IPS-11a (cell line): ENCODE measurements at regions not wholly inside any gene's neighbourhood (a gene's known extent, or its start where the extent isn't known, plus 50 kb on each side); places are given as distances from the start of the nearest gene placed in this dataset.

Experiments used
- H3K4me3 ChIP-seq: one replicate; pipeline ENCODE4 v1.5.1; 2013; ENCODE audit warnings: low read depth, low read length, control low read depth

DNA sequence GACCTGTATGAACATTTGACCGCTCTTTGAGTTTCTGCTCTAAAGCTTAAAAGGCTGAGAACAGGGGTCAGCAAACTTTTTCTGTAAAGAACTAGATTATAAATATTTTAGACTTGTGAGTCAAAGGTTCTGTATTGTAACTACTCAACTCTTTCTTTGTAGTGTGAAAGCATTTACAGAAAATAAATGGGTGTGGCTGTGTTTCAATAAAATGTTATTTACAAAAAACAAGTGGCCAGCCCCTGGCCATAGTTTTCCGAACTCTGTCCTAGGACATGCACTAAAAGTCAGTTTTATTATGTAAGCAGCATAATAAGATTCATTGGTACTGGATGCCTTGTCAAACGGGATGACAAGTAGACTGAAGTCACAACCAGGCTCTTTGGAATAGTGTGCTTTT is 434.9 kb downstream of the ZEB2 start:
- H3K4me3 ChIP-seq: no peak overlapping the region

DNA sequence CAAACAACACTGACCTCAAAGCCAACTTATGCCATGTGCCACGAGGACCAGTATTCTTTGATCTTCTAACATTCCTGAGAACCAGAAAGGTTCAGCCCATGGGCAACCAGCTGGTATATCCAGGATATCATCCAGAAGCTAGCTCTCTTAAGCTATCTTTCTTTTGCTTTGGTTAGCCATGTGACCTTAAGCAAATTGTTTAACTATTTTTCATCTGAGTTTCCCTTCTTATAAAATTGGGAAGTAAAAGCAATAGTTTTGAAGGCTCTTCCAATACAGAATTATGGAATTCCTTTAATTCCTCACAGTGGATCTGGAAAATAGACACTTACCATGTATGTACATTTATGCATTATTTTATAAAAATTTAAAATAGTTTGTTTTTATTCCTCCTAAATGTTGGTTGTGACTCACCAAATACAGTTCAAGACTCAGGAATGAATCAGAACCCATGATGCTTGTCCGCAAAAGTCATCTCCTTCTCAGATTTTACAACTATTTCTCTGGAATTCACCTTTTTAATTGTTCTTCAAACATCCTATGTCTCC is 435.7 kb downstream of the ZEB2 start:
- H3K4me3 ChIP-seq: no peak overlapping the region

DNA sequence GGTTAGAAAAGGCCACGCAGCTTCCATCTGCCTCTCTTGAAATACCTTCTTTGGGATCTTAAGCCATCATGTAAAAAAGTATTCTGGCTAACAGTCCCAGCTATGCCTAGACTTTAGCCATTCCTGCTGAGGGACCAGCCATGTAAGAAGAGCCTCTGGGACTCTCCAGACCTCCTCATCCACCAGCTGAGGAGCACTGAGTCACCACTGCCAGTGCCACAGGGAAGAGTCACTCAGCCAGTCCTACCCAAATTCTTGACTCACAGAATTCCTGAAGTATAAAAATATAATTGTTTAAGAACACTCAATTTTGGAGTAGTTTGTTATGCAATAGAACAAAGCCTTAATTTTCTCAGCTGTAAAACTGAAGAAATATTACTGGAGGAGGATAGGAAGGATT is 436.7 kb downstream of the ZEB2 start:
- H3K4me3 ChIP-seq: no peak overlapping the region

DNA sequence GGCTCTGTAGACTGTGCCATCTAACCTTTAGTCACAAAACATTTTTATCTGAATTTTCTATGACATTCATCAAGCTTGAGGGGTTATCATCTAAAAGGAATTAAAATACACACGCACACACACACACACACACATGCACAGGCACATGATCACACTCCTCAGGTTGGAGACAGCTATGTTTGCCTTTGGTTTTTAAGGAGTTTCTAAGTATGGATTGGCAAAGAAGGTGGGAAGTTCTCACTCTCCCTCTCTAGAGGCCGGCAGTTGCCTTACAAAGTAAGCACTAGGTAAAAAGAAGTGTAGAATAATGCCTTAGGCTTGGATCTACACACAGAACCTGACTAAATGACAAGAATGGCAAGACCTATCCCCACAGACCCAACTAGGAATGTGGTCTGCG is 437.1 kb downstream of the ZEB2 start:
- H3K4me3 ChIP-seq: no peak overlapping the region

DNA sequence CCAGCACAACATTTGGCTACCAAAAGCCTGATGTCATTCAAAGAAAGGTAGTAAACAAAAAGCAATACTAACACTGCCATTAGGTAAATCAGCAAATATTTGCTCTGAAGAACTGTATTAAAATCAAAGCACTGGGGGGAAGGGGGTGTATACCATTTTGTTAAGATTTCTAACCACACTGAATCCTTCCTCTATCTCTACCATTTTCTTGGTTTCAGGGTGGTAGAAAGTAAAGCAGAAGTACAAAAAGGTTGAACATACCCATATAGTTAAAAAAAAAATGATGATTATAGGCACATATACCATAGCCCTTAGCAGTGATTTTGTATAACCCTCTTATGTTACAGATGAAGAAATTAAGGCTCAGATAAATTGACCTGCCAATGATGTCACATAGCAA is 437.6 kb downstream of the ZEB2 start:
- no peak overlapping the region for H3K4me3 ChIP-seq

DNA sequence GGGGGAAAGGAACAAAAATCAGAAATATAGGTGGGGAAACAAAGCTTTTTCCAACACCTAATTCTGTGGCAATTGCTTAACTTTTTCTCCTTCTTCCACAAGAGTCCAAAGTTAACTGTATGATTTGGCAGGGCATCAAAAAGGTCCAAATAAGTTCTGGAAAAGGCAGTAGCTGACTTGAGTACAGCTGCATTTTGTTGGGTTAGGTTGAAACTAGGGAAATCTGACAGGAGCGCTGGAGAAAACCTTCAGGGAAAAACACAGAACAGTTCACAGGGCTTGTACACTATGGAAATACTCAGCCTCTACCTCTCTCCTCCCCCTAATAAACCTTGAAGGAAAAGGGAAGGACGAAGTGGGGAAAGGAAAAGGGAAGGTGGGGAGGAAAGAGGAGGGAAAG is 438.6 kb downstream of the ZEB2 start:
- H3K4me3 ChIP-seq: no peak overlapping the region

DNA sequence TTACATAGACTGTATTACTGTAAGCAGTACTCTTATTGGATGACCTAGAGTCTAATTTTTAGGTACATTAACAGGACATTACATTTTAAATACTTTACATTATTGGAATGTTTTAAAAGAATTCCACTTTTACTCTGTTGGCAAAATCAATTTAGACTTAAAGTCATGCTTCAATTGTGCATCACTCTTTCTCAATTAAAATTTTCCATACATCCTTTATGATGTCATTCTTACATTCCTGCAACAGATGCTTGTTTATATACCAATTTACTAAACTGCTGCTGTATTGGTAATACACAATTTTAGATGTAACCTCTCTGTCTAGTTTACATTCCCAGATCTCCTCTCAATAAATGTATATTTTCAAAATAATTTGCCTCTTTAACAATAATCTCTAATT is 440.1 kb downstream of the ZEB2 start:
- no peak overlapping the region for H3K4me3 ChIP-seq

DNA sequence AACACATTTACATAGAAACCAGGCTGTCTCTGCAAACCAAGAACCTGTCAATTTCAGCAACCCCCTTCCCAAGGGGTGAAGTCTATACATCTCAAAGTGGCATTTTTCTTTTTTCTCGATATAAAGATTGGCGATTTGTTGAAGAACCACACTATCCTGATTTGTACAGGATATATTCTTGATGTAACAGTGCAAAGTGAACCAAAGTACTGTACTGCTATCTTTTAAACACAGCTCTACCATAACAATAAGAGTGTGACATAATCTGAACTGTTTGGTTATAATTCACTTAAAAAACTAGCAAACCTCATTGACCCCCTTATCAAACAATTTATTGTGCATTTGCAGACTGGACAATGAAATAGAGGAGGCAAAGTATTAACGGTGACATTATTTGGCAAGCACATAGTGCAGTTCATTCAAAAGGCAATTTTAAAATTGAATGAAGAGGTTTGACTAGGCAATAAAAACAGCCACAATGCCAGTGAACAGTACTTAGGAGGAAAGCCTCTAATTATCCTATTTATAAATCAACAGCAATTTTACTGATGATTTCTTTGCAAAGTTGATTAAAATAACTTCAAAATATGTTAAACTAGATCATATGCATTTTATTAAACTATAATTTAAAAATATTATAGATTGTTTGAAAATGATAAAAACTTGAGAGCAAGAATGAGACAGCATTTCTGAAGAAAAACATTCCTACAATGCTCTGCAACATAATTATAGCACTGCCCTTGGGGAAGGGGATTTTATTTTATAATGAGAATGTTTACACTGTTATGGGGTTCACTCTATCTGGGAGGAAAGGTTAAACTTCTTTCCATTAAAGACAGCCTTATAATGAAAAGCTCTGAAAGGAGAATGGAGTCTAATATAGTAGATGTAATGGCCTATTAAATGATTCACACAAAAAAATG is 440.9 kb downstream of the ZEB2 start:
- H3K4me3 ChIP-seq: no peak overlapping the region

DNA sequence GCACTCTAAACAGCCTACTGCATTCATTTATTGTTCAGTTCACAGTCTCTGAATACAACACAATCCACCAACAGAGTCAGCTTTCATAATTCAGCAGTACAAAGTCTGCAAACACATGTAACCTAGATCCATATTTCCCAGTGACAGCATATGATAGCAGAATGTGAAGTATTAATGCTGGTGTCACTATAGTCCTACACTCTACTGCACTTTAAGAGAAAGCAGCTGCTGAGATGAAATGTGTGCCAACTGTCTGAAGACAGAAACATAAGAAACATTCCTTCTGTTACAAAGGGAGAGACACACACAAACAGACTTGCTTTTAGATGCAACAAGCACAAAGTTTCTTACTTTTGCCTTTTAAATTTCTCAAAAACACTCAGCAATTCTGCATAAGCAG is 441.8 kb downstream of the ZEB2 start:
- no peak overlapping the region for H3K4me3 ChIP-seq

DNA sequence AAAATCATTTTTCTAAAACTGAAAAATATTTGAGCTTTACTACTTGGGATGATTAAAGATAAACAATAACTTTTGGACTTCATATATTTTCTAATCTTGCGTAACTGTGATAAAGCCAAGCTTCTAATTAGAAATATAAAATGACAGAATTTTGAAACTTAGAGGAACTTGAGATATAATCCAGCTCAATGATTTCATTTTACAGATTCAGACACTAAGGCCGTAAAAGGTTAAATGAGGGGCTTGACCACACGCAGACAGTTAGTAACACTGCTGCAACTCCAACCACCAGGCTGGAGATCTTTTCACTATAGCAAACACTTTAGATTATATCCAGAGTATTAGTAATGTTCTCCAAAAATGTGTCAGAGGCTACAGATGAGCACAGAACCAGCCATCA is 445.5 kb downstream of the ZEB2 start:
- no peak overlapping the region for H3K4me3 ChIP-seq

DNA sequence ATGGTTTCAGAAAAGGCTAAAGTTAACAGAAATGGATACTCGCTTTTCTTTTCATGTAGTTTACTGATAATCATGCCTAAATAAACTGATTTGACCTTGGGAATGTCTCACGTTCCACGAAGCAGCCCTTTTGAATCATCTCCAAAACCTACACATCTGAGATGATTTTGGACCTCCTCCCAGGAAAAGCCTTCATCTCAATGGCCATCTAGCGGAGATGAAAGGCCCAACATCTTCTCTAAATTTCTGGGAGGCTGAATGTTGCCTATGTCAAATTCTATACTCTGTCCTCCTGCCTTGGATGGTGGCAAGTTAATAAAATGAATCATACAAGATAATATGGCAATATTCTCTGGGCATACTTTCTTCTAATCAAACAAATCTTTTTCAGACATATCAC is 448.5 kb downstream of the ZEB2 start:
- no peak overlapping the region for H3K4me3 ChIP-seq

DNA sequence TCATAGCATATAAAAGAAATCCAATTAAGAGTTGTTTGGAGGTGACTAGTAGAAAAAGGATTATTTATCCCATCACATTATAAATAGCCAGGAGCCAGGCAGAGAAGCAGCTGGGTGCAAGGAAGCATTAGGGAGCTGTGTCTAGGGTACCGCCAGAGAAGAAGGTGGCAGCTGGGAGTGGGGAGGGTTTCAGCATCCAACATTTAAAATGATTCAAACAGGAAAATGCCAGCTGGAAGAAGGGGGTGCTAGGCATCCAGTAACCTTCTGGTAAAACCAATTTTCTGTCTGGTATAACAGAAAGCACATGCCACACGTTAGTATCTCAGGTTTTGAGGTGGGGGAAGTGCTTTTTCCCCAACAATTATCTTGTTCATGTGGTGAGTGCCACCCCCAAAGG is 452.4 kb downstream of the ZEB2 start:
- no peak overlapping the region for H3K4me3 ChIP-seq

DNA sequence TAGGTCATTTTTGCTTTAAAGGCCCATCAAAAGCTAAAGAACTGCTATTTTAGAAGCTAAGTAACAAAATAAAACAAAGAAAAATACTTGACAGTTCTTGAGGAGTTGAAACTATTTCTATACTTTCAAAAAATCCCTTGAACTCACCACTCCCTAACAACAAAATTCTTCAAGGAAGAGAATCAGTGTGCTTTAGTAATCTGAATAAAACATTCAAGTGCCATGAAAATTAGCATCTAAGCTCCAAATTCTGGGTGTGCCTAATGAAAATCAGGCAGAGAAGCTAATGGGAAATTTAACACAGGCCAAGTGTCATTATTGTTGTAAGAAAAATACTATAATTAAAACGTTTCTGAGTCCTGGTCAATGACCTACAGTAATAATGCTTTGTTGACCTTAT is 456.3 kb downstream of the ZEB2 start:
- no peak overlapping the region for H3K4me3 ChIP-seq

DNA sequence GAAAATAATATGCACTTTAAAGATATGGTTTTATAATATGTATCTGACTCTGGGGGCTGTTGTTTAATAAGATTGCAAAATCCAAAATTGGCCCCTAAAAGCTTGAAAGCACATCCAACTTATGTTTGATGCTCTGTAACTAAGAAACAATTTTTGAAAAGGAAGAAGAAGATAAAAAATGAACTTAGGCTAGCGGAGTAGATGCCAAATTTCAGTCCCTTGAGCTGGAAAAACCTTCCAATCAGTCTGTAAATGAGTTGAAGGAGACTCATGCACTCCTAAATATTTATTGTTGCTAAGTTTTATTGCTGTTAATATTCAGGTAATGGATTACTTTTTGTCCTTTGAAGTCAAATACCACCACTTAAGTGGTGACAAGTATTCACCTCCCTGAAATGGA is 465.0 kb downstream of the ZEB2 start:
- H3K4me3 ChIP-seq: no peak overlapping the region

DNA sequence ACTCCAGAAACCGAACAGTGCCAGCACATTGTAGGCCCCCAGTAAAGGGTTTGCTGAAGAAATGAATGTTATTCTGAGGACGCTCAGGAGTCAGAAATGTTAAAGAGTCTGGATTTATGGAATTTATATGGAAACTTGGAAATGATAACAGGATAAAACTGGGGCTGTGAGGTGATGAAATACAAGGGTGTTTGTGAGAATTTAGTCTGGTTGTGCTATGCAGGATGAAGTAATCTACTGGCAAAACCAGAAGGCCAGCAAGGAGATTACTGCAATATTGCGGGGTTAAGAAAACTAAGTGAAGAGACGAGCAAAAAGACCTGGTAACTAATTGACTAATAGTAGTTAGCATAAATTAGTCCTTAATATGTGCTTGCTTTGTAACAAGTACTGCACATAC is 467.8 kb downstream of the ZEB2 start:
- H3K4me3 ChIP-seq: no peak overlapping the region

DNA sequence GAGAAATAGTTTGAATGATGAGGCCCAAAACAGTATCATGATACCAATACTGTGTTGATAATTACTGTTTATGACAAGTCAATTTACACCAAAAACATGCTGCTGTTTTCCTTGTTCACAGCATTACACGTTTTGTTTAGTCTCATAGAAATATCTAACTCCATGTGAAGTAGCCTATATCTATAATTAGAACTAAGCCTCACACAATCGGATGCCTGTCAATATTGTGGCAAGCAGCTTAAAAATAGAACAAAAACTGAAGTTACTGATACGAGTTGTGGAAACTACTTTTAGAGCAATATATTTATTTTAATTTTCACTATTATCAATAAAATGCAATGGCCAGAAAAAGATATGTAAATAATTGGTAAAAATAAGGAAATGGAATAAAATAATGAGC is 470.8 kb downstream of the ZEB2 start:
- no peak overlapping the region for H3K4me3 ChIP-seq

DNA sequence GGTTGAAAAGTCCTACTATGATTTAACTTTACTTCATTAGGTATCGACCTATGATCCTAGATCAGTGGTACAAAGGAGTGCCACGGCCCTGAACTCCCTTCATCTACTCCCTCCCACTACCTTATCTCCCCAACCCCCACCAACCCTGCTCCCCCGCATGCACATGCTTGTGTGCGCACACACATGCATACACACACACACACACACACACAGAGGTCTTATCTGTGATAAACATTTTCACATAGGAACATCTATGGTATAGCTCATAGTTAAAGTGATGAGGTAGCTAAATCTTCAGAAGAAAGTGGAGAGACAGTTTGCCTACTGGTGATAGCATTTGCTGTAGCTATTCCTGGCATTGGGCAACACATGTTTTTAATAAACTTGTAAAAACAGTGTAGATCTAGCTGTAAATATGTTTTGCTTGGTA is 471.3 kb downstream of the ZEB2 start:
- H3K4me3 ChIP-seq: no peak overlapping the region

DNA sequence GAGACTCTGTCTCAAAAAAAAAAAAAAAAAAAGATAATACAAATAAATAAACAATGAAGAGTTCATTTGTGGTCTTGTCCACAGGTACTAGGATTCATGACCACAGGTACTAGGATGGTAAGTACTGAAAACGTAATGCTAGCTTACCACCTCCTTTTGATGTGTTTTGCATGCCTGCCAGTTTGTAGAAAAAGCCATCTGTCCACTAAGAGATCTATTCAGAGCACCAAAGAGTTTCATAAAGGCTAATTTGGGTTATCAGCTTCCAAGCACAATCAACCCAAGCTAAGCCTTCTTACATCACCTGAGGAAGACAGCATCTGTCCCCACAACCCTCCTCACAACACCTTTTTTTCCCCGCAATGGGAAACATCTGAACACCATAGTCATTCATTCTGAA is 477.2 kb downstream of the ZEB2 start:
- H3K4me3 ChIP-seq: no peak overlapping the region

DNA sequence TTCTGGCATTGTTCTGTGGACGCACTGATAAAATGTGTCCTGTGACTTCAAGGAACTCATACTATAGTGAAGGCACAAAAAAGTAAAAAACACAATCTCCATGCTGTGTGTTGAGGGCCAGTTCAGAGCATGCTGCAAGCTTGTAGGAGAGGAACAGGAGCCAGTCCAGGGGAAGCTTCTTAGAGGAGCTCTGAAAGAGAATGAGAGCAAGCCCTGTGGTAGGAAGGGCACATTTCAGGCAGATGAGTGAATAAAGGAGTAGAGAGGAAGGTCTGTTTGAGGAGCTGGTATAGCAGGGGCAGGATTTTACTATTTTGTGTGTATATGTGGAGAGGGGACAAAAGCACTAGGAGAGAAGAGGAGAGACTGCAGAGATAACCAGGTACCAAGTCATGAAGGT is 478.3 kb downstream of the ZEB2 start:
- H3K4me3 ChIP-seq: no peak overlapping the region

DNA sequence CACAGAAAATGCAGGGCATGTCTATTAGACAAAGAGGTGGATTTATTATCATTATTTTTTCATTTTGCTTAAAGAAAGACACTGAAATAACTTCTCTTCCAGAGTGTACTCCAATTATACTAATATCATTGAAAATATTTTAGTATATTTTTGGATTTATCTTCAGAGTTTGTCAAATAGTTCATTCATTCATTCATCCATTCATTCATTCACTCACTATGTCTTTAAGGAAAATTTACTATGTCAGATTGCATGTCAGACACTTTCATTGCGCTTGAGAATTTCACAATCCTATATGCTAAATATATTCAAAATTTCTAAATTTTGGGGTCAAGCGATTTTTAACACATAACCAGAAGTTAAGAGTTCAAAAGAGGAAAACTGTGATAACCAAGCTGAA is 479.1 kb downstream of the ZEB2 start:
- H3K4me3 ChIP-seq: no peak overlapping the region

DNA sequence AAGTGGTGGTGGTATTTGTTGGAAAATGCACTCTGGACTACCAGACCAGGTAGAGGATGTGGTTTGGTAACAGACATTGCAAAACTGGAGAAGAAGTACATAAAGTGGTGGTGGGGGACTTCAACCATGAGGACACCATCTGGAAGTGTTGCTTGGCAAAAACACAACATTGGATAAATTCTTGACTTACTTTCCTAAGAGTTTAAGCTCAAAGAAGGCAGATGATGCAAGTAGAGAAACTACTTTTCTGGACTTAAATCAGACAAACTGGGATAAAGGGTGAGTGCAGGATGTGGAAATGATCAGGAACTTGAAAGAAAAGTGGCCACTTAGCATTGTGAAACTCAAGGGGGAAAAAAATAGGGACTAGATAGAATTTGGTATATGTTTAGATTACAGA is 487.4 kb downstream of the ZEB2 start:
- H3K4me3 ChIP-seq: no peak overlapping the region

DNA sequence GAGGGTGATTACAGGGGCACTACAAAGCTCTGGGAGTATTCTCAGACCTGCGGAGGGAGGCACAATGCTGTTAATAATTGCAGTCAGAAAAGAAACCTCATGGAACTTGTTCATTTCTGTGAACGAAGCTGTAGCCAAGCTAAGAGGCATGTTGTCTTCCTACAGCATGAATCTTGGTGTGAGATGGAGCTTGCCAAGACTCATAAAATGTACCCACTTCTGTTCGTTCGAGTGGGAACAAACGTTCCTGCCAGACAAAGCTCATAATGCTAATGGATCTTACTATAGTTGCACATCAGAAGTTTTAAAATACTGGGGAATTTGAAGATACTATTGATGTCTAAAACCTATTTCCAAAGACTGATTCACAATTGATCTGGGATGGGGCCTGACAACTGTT is 489.1 kb downstream of the ZEB2 start:
- no peak overlapping the region for H3K4me3 ChIP-seq

DNA sequence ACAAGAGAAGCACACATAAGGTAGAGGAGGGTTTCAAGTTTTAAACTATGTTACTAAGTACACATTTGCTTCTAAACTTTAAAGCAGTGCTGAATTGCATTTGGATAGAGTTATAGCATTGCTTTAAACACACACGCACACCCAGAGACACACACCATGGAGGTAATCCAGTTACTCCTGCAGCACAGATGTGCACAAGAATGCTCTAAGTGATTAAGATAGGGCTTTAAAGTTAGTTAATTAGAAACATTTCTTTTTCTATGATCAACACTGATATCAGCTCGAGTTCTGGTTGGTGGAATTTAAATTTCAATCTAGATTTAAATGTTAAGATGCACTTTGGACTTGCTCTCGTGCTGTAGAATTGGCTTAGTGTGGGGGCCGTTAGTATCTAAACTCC is 492.3 kb downstream of the ZEB2 start:
- H3K4me3 ChIP-seq: no peak overlapping the region
